ENCODE measurements at regions not wholly inside any gene's neighbourhood (a gene's known extent, or its start where the extent isn't known, plus 50 kb on each side); places are given as distances from the start of the nearest gene placed in this dataset.

DNA sequence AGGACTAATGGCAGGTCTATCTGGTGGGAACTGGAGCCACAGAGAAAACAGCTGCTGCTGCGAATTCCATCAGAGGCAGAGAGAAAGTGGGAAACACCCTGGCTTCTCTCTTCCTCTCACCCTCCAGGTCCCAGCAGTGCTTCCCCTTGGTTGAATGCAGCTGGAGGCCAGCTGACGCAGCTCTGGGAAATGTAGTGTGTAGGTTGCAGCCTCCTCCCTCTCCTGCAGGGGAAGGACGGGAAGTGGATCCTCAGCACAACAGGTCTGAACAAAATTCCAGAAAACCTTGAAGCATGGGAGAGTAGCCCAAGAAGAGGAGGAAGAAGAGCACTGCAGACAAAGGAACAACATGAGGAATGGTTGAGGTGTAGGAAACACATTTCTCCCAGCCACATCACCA, 67.8 kb upstream of the MMP2 start:
- H3K4me1 ChIP-seq = peaks cover 0 to 4% (median 0%) of the 10 kb centered on the region in 9 donors
- H3K27me3 ChIP-seq = peaks cover 0 to 15% (median 0%) of the 10 kb centered on the region in 7 donors
- DNase-seq (no peak), ATAC-seq (peak in 5 of 8 donors; percentile 13 to 47 (median 34))
- intact Hi-C loops (cut with DNase I) = no loop called here
- peaks cover 0 to 2% (median 0%) of the 10 kb centered on the region in 11 donors for H3K9me3 ChIP-seq
- no peaks in the 10 kb centered on the region for H3K36me3 ChIP-seq
- TF ChIP-seq, protein P1, sequence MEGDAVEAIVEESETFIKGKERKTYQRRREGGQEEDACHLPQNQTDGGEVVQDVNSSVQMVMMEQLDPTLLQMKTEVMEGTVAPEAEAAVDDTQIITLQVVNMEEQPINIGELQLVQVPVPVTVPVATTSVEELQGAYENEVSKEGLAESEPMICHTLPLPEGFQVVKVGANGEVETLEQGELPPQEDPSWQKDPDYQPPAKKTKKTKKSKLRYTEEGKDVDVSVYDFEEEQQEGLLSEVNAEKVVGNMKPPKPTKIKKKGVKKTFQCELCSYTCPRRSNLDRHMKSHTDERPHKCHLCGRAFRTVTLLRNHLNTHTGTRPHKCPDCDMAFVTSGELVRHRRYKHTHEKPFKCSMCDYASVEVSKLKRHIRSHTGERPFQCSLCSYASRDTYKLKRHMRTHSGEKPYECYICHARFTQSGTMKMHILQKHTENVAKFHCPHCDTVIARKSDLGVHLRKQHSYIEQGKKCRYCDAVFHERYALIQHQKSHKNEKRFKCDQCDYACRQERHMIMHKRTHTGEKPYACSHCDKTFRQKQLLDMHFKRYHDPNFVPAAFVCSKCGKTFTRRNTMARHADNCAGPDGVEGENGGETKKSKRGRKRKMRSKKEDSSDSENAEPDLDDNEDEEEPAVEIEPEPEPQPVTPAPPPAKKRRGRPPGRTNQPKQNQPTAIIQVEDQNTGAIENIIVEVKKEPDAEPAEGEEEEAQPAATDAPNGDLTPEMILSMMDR (IDR thresholded peaks at IDR 0.05) = no peak
- 45 to 51% methylated on average over 3 of the region's 3 CpGs for WGBS, 2 donors
- no peak overlapping the region for H3K4me3 ChIP-seq
- H3K27ac ChIP-seq = no peak overlapping the region

DNA sequence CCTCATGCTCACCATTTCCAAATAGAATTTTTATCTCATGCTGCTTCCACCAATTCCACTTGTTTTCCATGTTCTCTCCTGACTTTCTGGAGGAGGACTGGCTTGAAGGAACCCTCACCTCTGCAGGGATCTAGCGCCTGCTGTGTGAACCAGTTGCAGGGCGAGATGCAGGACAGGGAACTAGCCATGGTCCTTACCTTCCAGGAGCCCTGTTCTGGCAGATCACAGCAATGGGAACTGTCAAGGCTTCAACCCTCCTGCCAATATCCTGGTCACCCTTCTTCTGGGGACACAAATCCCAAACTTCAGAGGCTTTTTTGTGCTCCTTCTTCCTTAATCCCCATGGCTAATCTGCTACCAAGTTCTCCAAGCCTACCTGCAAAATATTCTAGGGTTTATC, 60.4 kb upstream of the MMP2 start:
- DNase-seq (no peak), ATAC-seq (peak in 1 of 8 donors; percentile 42)
- Histone ChIP-seq H3K4me1 (no peaks in the 10 kb centered on the region), H3K4me3 (no peak overlapping the region), H3K9me3 (no peaks in the 10 kb centered on the region), H3K36me3 (no peaks in the 10 kb centered on the region), H3K27ac (no peak overlapping the region), H3K27me3 (peaks cover 0 to 22% (median 0%) of the 10 kb centered on the region in 7 donors)
- TF ChIP-seq, protein P1 (IDR thresholded peaks at IDR 0.05) = no peak
- intact Hi-C loops (cut with DNase I) = no loop called here
- WGBS, 2 donors = 12 to 26% methylated on average over 2 of the region's 2 CpGs

DNA sequence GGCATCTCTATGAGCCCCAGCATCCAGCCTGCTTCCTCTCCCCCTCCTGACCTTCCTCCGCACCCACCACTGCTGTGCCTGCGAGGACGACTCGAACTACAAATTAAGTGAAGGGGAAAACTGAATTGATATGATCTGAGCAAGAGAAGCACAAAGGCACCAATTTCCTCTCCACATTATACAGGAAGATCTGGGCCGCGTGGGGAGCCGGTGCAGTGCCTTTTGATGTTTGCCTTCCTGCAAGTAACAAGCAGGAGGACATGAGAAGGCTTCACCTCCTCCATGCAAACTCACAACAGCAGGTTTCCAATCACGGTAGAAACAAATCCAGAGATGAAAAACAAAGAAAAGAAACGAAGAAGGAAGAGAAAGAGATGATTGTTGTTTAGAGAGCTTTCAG, 57.8 kb upstream of the MMP2 start:
- Histone ChIP-seq H3K4me3 (no peak overlapping the region), H3K4me1 (no peaks in the 10 kb centered on the region), H3K9me3 (no peaks in the 10 kb centered on the region), H3K27me3 (peaks cover 0 to 15% (median 0%) of the 10 kb centered on the region in 7 donors), H3K27ac (no peak overlapping the region), H3K36me3 (no peaks in the 10 kb centered on the region)
- 43 to 53% methylated on average over 9 of the region's 9 CpGs for WGBS, 2 donors
- ATAC-seq (no peak), DNase-seq (no peak)
- intact Hi-C loops (cut with DNase I) = no loop called here
- TF ChIP-seq, protein P1 (IDR thresholded peaks at IDR 0.05) = no peak

DNA sequence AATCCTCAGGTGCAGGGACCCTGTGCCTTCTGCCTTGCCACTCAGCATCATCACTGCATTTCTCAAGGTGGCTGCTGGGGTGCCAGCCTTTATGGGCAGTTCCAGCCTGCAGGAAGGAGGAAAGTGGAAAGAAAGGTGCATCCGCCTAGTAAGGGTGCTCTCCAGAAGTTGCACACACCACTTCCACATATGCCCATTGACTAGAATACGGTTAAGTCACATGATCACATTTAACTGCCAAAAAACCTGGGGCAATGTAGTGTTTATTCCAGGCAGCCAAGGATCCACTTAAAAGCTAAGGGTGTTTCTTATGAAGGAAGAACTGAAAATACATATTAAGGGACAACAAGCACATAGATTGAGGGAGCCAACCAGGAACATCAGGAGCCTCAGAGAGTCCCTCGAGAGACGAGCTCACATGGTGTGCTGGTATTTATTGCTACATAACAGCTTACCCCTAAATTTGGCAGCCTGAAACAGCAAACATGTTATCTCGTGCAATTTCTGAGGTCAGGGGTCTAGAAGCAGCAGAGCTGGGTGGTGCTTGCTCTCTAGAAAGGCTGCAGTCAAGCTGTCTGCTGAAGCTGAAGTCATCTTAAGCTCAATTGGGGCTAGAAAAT, 52.0 kb upstream of the MMP2 start:
- no peaks in the 10 kb centered on the region for H3K4me1 ChIP-seq
- H3K27ac ChIP-seq = no peak overlapping the region
- H3K4me3 ChIP-seq = no peak overlapping the region
- no peaks in the 10 kb centered on the region for H3K27me3 ChIP-seq
- TF ChIP-seq, protein P1 (IDR thresholded peaks at IDR 0.05) = no peak
- intact Hi-C loops (cut with DNase I) = no loop called here
- WGBS, 2 donors = 59 to 67% methylated on average over 5 of the region's 5 CpGs
- H3K9me3 ChIP-seq = no peaks in the 10 kb centered on the region
- ATAC-seq = no peak
- H3K36me3 ChIP-seq = no peaks in the 10 kb centered on the region
- no peak for DNase-seq
